ENCODE measurements at regions not wholly inside any gene's neighbourhood (a gene's known extent, or its start where the extent isn't known, plus 50 kb on each side); places are given as distances from the start of the nearest gene placed in this dataset.

DNA sequence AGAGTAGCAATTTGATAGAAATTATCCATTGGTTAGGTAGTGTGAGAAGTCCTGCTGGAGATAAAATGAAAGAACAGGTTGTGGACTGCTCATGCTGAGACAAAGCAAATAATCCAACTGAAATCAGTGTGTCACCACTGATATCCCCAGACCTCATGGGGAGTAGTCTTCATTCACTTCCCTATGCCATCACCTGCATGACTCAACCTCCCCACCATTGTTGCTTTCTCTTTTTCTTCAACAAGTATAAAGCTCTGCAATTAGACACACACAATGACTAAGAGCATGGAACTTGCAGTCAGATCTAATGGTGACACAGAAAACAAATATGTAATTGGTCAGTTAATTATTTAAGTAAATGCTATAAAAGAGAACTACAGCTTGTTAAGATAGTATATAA is 475.3 kb downstream of the RIT2 start:
- TF ChIP-seq, protein P1, sequence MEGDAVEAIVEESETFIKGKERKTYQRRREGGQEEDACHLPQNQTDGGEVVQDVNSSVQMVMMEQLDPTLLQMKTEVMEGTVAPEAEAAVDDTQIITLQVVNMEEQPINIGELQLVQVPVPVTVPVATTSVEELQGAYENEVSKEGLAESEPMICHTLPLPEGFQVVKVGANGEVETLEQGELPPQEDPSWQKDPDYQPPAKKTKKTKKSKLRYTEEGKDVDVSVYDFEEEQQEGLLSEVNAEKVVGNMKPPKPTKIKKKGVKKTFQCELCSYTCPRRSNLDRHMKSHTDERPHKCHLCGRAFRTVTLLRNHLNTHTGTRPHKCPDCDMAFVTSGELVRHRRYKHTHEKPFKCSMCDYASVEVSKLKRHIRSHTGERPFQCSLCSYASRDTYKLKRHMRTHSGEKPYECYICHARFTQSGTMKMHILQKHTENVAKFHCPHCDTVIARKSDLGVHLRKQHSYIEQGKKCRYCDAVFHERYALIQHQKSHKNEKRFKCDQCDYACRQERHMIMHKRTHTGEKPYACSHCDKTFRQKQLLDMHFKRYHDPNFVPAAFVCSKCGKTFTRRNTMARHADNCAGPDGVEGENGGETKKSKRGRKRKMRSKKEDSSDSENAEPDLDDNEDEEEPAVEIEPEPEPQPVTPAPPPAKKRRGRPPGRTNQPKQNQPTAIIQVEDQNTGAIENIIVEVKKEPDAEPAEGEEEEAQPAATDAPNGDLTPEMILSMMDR (conservative IDR thresholded peaks at IDR 0.05; ENCODE audit: low read length): no peak
- no peak for TF ChIP-seq EZH2phosphoT487 (IDR thresholded peaks at IDR 0.05; ENCODE audit: borderline replicate concordance)
